Smooth muscle cell (in vitro differentiated cells): ENCODE measurements at regions not wholly inside any gene's neighbourhood (a gene's known extent, or its start where the extent isn't known, plus 50 kb on each side); places are given as distances from the start of the nearest gene placed in this dataset.

Source experiments
- DNase-seq: peaks from one replicate; lab custom pipeline; 2025; ENCODE audit not compliant: unreplicated experiment; lab: John Stamatoyannopoulos, UW
- H2AFZ ChIP-seq: fragments of 200-600 bp; sonication (generic); 2 replicates; pipeline ENCODE4 v1.6.0; 2016; ENCODE audit warnings: antibody characterized with exemption, low read depth, mild to moderate bottlenecking
- H3F3A ChIP-seq: fragments of 200-600 bp; sonication (generic); 2 replicates; pipeline ENCODE4 v1.6.0; 2017; ENCODE audit warnings: antibody characterized with exemption, low read depth
- H3K27ac ChIP-seq: fragments of 200-600 bp; sonication (generic); 2 replicates; pipeline ENCODE4 v1.5.1; 2016; ENCODE audit warnings: low read depth, mild to moderate bottlenecking
- H3K27me3 ChIP-seq: fragments of 200-600 bp; sonication (generic); 2 replicates; pipeline ENCODE4 v1.6.1; 2016; ENCODE audit warnings: low read depth, mild to moderate bottlenecking
- H3K36me3 ChIP-seq: fragments of 200-600 bp; sonication (generic); 2 replicates; pipeline ENCODE4 v1.5.1; 2016; ENCODE audit warnings: low read depth
- H3K4me1 ChIP-seq: fragments of 200-600 bp; sonication (generic); 2 replicates; pipeline ENCODE4 v1.5.1; 2016; ENCODE audit warnings: low read depth
- H3K4me2 ChIP-seq: fragments of 200-600 bp; sonication (generic); 2 replicates; pipeline ENCODE4 v1.6.0; 2016; ENCODE audit warnings: mild to moderate bottlenecking
- H3K4me3 ChIP-seq: fragments of 200-600 bp; sonication (generic); 2 replicates; pipeline ENCODE4 v1.5.1; 2016; ENCODE audit warnings: mild to moderate bottlenecking
- H3K79me2 ChIP-seq: fragments of 200-600 bp; sonication (generic); 2 replicates; pipeline ENCODE4 v1.6.0; 2016; ENCODE audit warnings: low read depth, mild to moderate bottlenecking
- H3K9ac ChIP-seq: fragments of 200-600 bp; sonication (generic); 2 replicates; pipeline ENCODE4 v1.6.0; 2016; ENCODE audit warnings: low read depth
- H3K9me3 ChIP-seq: fragments of 200-600 bp; sonication (generic); replicated peaks from 2 replicates; pipeline ENCODE4 v1.5.1; 2016; ENCODE audit warnings: low read depth
- H4K20me1 ChIP-seq: fragments of 200-600 bp; sonication (generic); 2 replicates; pipeline ENCODE4 v1.6.0; 2016; ENCODE audit warnings: low read depth
- CTCF ChIP-seq: fragments of 200-600 bp; sonication (generic); IDR thresholded peaks from 2 replicates; pipeline ENCODE4 v1.5.1; 2017; ENCODE audit warnings: borderline replicate concordance, mild to moderate bottlenecking, antibody characterized with exemption; ENCODE audit not compliant: insufficient read depth, poor library complexity, severe bottlenecking
- WGBS: methylation state at CpG from one replicate; pipeline ENCODE4 v1.1.7; 2016; ENCODE audit warnings: low lambda C conversion rate; 5-methylcytosine and 5-hydroxymethylcytosine counted together

GRCh38 chr14:48738186-48738925 is 847.8 kb downstream of the RPS29 start:
- H2AFZ ChIP-seq, result no peak overlapping the region
- no peaks in the 10 kb centered on the region for H3K79me2 ChIP-seq
- TF ChIP-seq CTCF, result no peak
- no peak overlapping the region for H3K4me3 ChIP-seq
- H3K27ac ChIP-seq, result no peak overlapping the region
- DNase-seq, result no peak
- H3K36me3 ChIP-seq, result no peaks in the 10 kb centered on the region
- H4K20me1 ChIP-seq, result no peaks in the 10 kb centered on the region
- H3K4me1 ChIP-seq, result no peaks in the 10 kb centered on the region
- H3K4me2 ChIP-seq, result no peak overlapping the region
- H3K9me3 ChIP-seq, result no peaks in the 10 kb centered on the region
- H3K9ac ChIP-seq, result no peak overlapping the region
- 91% methylated on average over 1 of the region's 1 CpG for WGBS
- no peaks in the 10 kb centered on the region for H3F3A ChIP-seq
- no peaks in the 10 kb centered on the region for H3K27me3 ChIP-seq

GRCh38 chr14:48735607-48736006 is 850.6 kb downstream of the RPS29 start:
- no peaks in the 10 kb centered on the region for H3F3A ChIP-seq
- H2AFZ ChIP-seq, result no peak overlapping the region
- no peak overlapping the region for H3K4me2 ChIP-seq
- DNase-seq, result no peak
- H3K9me3 ChIP-seq, result no peaks in the 10 kb centered on the region
- no peak for TF ChIP-seq CTCF
- H3K9ac ChIP-seq, result no peak overlapping the region
- 57% methylated on average over 3 of the region's 3 CpGs for WGBS
- H3K4me1 ChIP-seq, result peaks cover 3% of the 10 kb centered on the region
- no peaks in the 10 kb centered on the region for H3K79me2 ChIP-seq
- no peak overlapping the region for H3K27ac ChIP-seq
- H3K36me3 ChIP-seq, result no peaks in the 10 kb centered on the region
- no peak overlapping the region for H3K4me3 ChIP-seq
- no peaks in the 10 kb centered on the region for H4K20me1 ChIP-seq
- no peaks in the 10 kb centered on the region for H3K27me3 ChIP-seq

GRCh38 chr14:48731260-48731659 is 854.9 kb downstream of the RPS29 start:
- Histone ChIP-seq H3K36me3 (no peaks in the 10 kb centered on the region), H3K9ac (no peak overlapping the region), H3K4me1 (peaks cover 3% of the 10 kb centered on the region), H2AFZ (peak overlapping the region; percentile 80), H3F3A (no peaks in the 10 kb centered on the region), H3K4me2 (peak overlapping the region; percentile 37), H3K9me3 (no peaks in the 10 kb centered on the region), H3K4me3 (no peak overlapping the region), H3K79me2 (no peaks in the 10 kb centered on the region), H4K20me1 (no peaks in the 10 kb centered on the region), H3K27me3 (no peaks in the 10 kb centered on the region), H3K27ac (peak overlapping the region; percentile 22)
- no peak for DNase-seq
- no peak for TF ChIP-seq CTCF
- 7% methylated on average over 2 of the region's 2 CpGs for WGBS

- no peak overlapping the region for H3K27ac ChIP-seq
- H2AFZ ChIP-seq, result no peak overlapping the region
- WGBS, result 83% methylated on average over 6 of the region's 6 CpGs
- TF ChIP-seq CTCF, result no peak
- no peaks in the 10 kb centered on the region for H3K27me3 ChIP-seq
- H3K9me3 ChIP-seq, result no peaks in the 10 kb centered on the region
- no peak overlapping the region for H3K4me2 ChIP-seq
- H3K79me2 ChIP-seq, result no peaks in the 10 kb centered on the region
- no peaks in the 10 kb centered on the region for H3F3A ChIP-seq
- no peaks in the 10 kb centered on the region for H4K20me1 ChIP-seq
- no peaks in the 10 kb centered on the region for H3K36me3 ChIP-seq
- H3K4me1 ChIP-seq, result peaks cover 3% of the 10 kb centered on the region
- no peak overlapping the region for H3K4me3 ChIP-seq
- no peak overlapping the region for H3K9ac ChIP-seq
- no peak for DNase-seq
These were observed 860.0 kb downstream of the RPS29 start for GRCh38 chr14:48726080-48726642.
